WTC11 (cell line): ENCODE measurements at regions not wholly inside any gene's neighbourhood (a gene's known extent, or its start where the extent isn't known, plus 50 kb on each side); places are given as distances from the start of the nearest gene placed in this dataset.

Source experiments
- ATAC-seq: fragments of 200-7000 bp; cut with Tn5 transposase; 2 replicates; pipeline ENCODE4 v1.10.0; 2021; ENCODE audit warnings: mild to moderate bottlenecking, moderate library complexity
- CTCF ChIA-PET: fragments of 300-600 bp; sonication (Branson Sonifier 250); formaldehyde crosslinking; loops from one replicate; lab custom pipeline; 2021; ENCODE audit warnings: antibody characterized with exemption; lab: Charles Lee
- POLR2A ChIA-PET: fragments of 350-600 bp; sonication (Branson Sonifier 250); formaldehyde crosslinking; loops from one replicate; lab custom pipeline; 2021; ENCODE audit warnings: antibody characterized with exemption; lab: Charles Lee
- DNase-seq: peaks from one replicate; pipeline ENCODE4 v3.0.0; 2021; ENCODE audit warnings: low spot score
- H3K27ac Mint-ChIP-seq: 2 replicates; pipeline ENCODE4 v1.8.0; 2021; ENCODE audit warnings: mixed read lengths
- H3K27me3 Mint-ChIP-seq: 2 replicates; pipeline ENCODE4 v1.8.0; 2021; ENCODE audit warnings: low read depth, mild to moderate bottlenecking, moderate library complexity, mixed read lengths
- H3K36me3 Mint-ChIP-seq: 2 replicates; pipeline ENCODE4 v1.8.0; 2021; ENCODE audit warnings: mixed read lengths
- H3K4me1 Mint-ChIP-seq: 2 replicates; pipeline ENCODE4 v1.8.0; 2022; ENCODE audit warnings: mixed read lengths
- H3K4me3 Mint-ChIP-seq: 2 replicates; pipeline ENCODE4 v1.8.0; 2021; ENCODE audit warnings: mild to moderate bottlenecking, moderate library complexity, mixed read lengths
- H3K9me3 Mint-ChIP-seq: 2 replicates; pipeline ENCODE4 v1.8.0; 2021; ENCODE audit warnings: mixed read lengths
- CBFB ChIP-seq: sonication (generic); formaldehyde crosslinking; IDR thresholded peaks from 2 replicates; pipeline ENCODE4 v1.8.1; 2022; ENCODE audit warnings: mild to moderate bottlenecking, low read depth, missing genetic modification reagents
- FOXJ3 ChIP-seq: sonication (generic); formaldehyde crosslinking; IDR thresholded peaks from 2 replicates; pipeline ENCODE4 v1.9.0; 2021; ENCODE audit warnings: missing genetic modification reagents, mild to moderate bottlenecking, borderline replicate concordance
- PRRX2 ChIP-seq: fragments of 250-450 bp; sonication (Bioruptor Pico); IDR thresholded peaks from 2 replicates; pipeline ENCODE4 v1.8.0; 2021; ENCODE audit warnings: mild to moderate bottlenecking
- TF ChIP-seq, protein P1 (sequence below): fragments of 250-450 bp; sonication (Bioruptor Pico); IDR thresholded peaks from 2 replicates; pipeline ENCODE4 v1.9.0; 2021; ENCODE audit warnings: mild to moderate bottlenecking
- TF ChIP-seq, protein P2 (sequence below): sonication (generic); formaldehyde crosslinking; IDR thresholded peaks from 2 replicates; pipeline ENCODE4 v1.8.1; 2023; ENCODE audit warnings: mild to moderate bottlenecking, moderate library complexity, missing genetic modification reagents
- TF ChIP-seq, protein P3 (sequence below): sonication (generic); formaldehyde crosslinking; IDR thresholded peaks from 2 replicates; pipeline ENCODE4 v1.8.0; 2023; ENCODE audit warnings: mild to moderate bottlenecking, missing genetic modification reagents
- TF ChIP-seq, protein P4 (sequence below): sonication (generic); formaldehyde crosslinking; IDR thresholded peaks from 2 replicates; pipeline ENCODE4 v1.8.1; 2023; ENCODE audit warnings: mild to moderate bottlenecking, missing genetic modification reagents
- TF ChIP-seq, protein P5 (sequence below): sonication (generic); formaldehyde crosslinking; IDR thresholded peaks from 2 replicates; pipeline ENCODE4 v1.8.0; 2022; ENCODE audit warnings: mild to moderate bottlenecking, missing genetic modification reagents
- TF ChIP-seq, protein P6 (sequence below): sonication (generic); formaldehyde crosslinking; IDR thresholded peaks from 2 replicates; pipeline ENCODE4 v1.8.0; 2023; ENCODE audit warnings: missing genetic modification reagents, mild to moderate bottlenecking, borderline replicate concordance

DNA sequence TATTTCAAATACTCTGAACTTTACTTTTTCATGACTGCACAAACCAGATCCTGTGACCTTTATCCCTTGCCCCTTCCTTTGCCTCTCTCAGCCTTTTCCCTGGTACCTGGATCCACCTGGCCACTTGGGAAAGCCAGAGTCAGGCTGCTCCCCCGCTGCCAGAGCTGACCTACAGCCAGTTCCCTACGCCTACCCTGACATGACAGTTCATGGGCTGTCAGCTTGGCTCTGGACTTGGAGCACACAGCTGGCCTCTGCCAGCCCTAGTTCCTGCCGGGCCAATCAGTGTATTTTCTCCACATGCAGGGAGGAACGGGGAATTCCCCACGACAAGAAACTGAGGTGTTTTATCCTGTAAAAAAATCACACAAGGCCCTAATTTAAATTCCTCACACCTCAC, 382.6 kb downstream of the INSC start (continued):
- no peak for TF ChIP-seq FOXJ3 (CRISPR knock-in tag)
- TF ChIP-seq, protein P1, sequence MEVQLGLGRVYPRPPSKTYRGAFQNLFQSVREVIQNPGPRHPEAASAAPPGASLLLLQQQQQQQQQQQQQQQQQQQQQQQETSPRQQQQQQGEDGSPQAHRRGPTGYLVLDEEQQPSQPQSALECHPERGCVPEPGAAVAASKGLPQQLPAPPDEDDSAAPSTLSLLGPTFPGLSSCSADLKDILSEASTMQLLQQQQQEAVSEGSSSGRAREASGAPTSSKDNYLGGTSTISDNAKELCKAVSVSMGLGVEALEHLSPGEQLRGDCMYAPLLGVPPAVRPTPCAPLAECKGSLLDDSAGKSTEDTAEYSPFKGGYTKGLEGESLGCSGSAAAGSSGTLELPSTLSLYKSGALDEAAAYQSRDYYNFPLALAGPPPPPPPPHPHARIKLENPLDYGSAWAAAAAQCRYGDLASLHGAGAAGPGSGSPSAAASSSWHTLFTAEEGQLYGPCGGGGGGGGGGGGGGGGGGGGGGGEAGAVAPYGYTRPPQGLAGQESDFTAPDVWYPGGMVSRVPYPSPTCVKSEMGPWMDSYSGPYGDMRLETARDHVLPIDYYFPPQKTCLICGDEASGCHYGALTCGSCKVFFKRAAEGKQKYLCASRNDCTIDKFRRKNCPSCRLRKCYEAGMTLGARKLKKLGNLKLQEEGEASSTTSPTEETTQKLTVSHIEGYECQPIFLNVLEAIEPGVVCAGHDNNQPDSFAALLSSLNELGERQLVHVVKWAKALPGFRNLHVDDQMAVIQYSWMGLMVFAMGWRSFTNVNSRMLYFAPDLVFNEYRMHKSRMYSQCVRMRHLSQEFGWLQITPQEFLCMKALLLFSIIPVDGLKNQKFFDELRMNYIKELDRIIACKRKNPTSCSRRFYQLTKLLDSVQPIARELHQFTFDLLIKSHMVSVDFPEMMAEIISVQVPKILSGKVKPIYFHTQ (CRISPR knock-in tag), result no peak
- TF ChIP-seq CBFB, result no peak
- no peak for TF ChIP-seq PRRX2 (CRISPR knock-in tag)
- TF ChIP-seq, protein P2, sequence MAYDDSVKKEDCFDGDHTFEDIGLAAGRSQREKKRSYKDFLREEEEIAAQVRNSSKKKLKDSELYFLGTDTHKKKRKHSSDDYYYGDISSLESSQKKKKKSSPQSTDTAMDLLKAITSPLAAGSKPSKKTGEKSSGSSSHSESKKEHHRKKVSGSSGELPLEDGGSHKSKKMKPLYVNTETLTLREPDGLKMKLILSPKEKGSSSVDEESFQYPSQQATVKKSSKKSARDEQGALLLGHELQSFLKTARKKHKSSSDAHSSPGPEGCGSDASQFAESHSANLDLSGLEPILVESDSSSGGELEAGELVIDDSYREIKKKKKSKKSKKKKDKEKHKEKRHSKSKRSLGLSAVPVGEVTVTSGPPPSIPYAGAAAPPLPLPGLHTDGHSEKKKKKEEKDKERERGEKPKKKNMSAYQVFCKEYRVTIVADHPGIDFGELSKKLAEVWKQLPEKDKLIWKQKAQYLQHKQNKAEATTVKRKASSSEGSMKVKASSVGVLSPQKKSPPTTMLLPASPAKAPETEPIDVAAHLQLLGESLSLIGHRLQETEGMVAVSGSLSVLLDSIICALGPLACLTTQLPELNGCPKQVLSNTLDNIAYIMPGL (CRISPR knock-in tag), result no peak
- TF ChIP-seq, protein P3, sequence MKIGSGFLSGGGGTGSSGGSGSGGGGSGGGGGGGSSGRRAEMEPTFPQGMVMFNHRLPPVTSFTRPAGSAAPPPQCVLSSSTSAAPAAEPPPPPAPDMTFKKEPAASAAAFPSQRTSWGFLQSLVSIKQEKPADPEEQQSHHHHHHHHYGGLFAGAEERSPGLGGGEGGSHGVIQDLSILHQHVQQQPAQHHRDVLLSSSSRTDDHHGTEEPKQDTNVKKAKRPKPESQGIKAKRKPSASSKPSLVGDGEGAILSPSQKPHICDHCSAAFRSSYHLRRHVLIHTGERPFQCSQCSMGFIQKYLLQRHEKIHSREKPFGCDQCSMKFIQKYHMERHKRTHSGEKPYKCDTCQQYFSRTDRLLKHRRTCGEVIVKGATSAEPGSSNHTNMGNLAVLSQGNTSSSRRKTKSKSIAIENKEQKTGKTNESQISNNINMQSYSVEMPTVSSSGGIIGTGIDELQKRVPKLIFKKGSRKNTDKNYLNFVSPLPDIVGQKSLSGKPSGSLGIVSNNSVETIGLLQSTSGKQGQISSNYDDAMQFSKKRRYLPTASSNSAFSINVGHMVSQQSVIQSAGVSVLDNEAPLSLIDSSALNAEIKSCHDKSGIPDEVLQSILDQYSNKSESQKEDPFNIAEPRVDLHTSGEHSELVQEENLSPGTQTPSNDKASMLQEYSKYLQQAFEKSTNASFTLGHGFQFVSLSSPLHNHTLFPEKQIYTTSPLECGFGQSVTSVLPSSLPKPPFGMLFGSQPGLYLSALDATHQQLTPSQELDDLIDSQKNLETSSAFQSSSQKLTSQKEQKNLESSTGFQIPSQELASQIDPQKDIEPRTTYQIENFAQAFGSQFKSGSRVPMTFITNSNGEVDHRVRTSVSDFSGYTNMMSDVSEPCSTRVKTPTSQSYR (CRISPR knock-in tag), result no peak
- TF ChIP-seq, all 79 proteins: peak for 0

DNA sequence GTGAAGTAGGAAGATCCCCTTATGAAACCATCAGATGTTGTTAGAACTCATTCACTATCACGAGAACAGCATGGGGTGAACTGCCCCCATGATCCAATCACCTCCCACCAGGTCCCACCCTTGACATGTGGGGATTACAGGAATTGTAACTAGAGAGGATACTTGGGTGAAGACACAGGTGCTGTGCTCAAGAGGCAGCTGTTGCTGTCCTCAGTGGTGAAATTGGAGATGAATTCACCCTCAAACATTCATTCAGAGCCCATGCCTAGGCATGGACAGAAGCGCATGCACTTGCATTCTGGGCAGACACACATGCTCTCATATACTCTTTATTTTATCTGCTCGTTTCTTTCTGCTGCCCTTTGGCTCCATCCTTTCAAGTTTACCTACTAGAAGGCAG, 385.0 kb downstream of the INSC start:
- DNase-seq, result no peak
- no peak for ATAC-seq
- TF ChIP-seq FOXJ3 (CRISPR knock-in tag), result no peak
- TF ChIP-seq, protein P4, sequence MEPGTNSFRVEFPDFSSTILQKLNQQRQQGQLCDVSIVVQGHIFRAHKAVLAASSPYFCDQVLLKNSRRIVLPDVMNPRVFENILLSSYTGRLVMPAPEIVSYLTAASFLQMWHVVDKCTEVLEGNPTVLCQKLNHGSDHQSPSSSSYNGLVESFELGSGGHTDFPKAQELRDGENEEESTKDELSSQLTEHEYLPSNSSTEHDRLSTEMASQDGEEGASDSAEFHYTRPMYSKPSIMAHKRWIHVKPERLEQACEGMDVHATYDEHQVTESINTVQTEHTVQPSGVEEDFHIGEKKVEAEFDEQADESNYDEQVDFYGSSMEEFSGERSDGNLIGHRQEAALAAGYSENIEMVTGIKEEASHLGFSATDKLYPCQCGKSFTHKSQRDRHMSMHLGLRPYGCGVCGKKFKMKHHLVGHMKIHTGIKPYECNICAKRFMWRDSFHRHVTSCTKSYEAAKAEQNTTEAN (CRISPR knock-in tag), result no peak
- TF ChIP-seq, protein P5, sequence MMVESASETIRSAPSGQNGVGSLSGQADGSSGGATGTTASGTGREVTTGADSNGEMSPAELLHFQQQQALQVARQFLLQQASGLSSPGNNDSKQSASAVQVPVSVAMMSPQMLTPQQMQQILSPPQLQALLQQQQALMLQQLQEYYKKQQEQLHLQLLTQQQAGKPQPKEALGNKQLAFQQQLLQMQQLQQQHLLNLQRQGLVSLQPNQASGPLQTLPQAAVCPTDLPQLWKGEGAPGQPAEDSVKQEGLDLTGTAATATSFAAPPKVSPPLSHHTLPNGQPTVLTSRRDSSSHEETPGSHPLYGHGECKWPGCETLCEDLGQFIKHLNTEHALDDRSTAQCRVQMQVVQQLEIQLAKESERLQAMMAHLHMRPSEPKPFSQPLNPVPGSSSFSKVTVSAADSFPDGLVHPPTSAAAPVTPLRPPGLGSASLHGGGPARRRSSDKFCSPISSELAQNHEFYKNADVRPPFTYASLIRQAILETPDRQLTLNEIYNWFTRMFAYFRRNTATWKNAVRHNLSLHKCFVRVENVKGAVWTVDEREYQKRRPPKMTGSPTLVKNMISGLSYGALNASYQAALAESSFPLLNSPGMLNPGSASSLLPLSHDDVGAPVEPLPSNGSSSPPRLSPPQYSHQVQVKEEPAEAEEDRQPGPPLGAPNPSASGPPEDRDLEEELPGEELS (CRISPR knock-in tag), result no peak
- TF ChIP-seq, protein P6, sequence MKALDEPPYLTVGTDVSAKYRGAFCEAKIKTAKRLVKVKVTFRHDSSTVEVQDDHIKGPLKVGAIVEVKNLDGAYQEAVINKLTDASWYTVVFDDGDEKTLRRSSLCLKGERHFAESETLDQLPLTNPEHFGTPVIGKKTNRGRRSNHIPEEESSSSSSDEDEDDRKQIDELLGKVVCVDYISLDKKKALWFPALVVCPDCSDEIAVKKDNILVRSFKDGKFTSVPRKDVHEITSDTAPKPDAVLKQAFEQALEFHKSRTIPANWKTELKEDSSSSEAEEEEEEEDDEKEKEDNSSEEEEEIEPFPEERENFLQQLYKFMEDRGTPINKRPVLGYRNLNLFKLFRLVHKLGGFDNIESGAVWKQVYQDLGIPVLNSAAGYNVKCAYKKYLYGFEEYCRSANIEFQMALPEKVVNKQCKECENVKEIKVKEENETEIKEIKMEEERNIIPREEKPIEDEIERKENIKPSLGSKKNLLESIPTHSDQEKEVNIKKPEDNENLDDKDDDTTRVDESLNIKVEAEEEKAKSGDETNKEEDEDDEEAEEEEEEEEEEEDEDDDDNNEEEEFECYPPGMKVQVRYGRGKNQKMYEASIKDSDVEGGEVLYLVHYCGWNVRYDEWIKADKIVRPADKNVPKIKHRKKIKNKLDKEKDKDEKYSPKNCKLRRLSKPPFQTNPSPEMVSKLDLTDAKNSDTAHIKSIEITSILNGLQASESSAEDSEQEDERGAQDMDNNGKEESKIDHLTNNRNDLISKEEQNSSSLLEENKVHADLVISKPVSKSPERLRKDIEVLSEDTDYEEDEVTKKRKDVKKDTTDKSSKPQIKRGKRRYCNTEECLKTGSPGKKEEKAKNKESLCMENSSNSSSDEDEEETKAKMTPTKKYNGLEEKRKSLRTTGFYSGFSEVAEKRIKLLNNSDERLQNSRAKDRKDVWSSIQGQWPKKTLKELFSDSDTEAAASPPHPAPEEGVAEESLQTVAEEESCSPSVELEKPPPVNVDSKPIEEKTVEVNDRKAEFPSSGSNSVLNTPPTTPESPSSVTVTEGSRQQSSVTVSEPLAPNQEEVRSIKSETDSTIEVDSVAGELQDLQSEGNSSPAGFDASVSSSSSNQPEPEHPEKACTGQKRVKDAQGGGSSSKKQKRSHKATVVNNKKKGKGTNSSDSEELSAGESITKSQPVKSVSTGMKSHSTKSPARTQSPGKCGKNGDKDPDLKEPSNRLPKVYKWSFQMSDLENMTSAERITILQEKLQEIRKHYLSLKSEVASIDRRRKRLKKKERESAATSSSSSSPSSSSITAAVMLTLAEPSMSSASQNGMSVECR, result no peak
- peaks cover 3% of the 10 kb centered on the region; the same call in 1 of the 2 replicates for H3K9me3 Mint-ChIP-seq
- H3K4me3 Mint-ChIP-seq, result no peak overlapping the region
- no peaks in the 10 kb centered on the region for H3K36me3 Mint-ChIP-seq
- H3K4me1 Mint-ChIP-seq, result peaks cover 24% of the 10 kb centered on the region
- CTCF ChIA-PET, result interaction anchor here (1.7 kb wide), 1 partner anchor 130 kb away, joined by 4 read pairs; no protein-coding TSS in a partner anchor
- POLR2A ChIA-PET, result no interaction called here
- no peak overlapping the region for H3K27ac Mint-ChIP-seq
- no peaks in the 10 kb centered on the region for H3K27me3 Mint-ChIP-seq
